OCI-LY7 (cell line): ENCODE measurements at regions not wholly inside any gene's neighbourhood (a gene's known extent, or its start where the extent isn't known, plus 50 kb on each side); places are given as distances from the start of the nearest gene placed in this dataset. TPM values are rescaled to one million over a fixed set of nuclear protein-coding genes. Genes with fewer than 3 reads are reported as not detected.

Source experiments
- BruUV-seq: library from RNA; stranded (reverse); fragments of 400-500 nt; replicated peaks from 2 replicates; lab custom pipeline; 2021; lab: Mats Ljungman, UMichigan
- CTCF ChIA-PET: fragments of 300-600 bp; sonication (Branson Sonifier 250); formaldehyde crosslinking; loops from one replicate; lab custom pipeline; 2022; ENCODE audit warnings: antibody characterized with exemption; ENCODE audit not compliant: unreplicated experiment; lab: Charles Lee
- POLR2A ChIA-PET: fragments of 300-600 bp; sonication (Branson Sonifier 250); formaldehyde crosslinking; loops from one replicate; lab custom pipeline; 2022; ENCODE audit warnings: antibody characterized with exemption; lab: Charles Lee
- DNase-seq: peaks from one replicate; pipeline ENCODE4 v3.0.0-alpha.2; 2015; ENCODE audit warnings: low spot score
- H2AFZ ChIP-seq: fragments of 200-600 bp; sonication (generic), shearing (Covaris generic); 2 replicates; pipeline ENCODE4 v1.6.1; 2014; ENCODE audit warnings: mild to moderate bottlenecking, antibody characterized with exemption, low read length, moderate library complexity
- H3K27ac ChIP-seq: fragments of 200-600 bp; sonication (generic); 2 replicates; pipeline ENCODE4 v1.5.1; 2014; ENCODE audit warnings: mixed run types, low read depth, mild to moderate bottlenecking, moderate library complexity, low read length, inconsistent platforms; ENCODE audit not compliant: poor library complexity, severe bottlenecking
- H3K36me3 ChIP-seq: fragments of 200-600 bp; sonication (generic); 2 replicates; pipeline ENCODE4 v1.6.1; 2014; ENCODE audit warnings: mild to moderate bottlenecking, antibody characterized with exemption, low read length, moderate library complexity, mixed read lengths; ENCODE audit not compliant: insufficient read depth
- H3K4me1 ChIP-seq: fragments of 200-600 bp; sonication (generic); 2 replicates; pipeline ENCODE4 v1.5.1; 2014; ENCODE audit warnings: mild to moderate bottlenecking, low read length; ENCODE audit not compliant: insufficient read depth, poor library complexity, severe bottlenecking
- H3K4me2 ChIP-seq: fragments of 200-600 bp; sonication (generic); 2 replicates; pipeline ENCODE4 v1.6.1; 2014; ENCODE audit warnings: mild to moderate bottlenecking, low read length
- H3K4me3 ChIP-seq: fragments of 200-600 bp; sonication (generic); 2 replicates; pipeline ENCODE4 v1.5.1; 2014; ENCODE audit warnings: mild to moderate bottlenecking, low read depth, low read length; ENCODE audit not compliant: poor library complexity, severe bottlenecking
- H3K79me2 ChIP-seq: fragments of 200-600 bp; sonication (generic); 2 replicates; pipeline ENCODE4 v1.6.1; 2016; ENCODE audit warnings: low read depth, mild to moderate bottlenecking, low read length, moderate library complexity, mixed read lengths; ENCODE audit not compliant: insufficient read depth
- H3K9me2 ChIP-seq: fragments of 200-600 bp; sonication (generic); 2 replicates; pipeline ENCODE4 v1.6.1; 2016; ENCODE audit warnings: mild to moderate bottlenecking, low read length, mixed read lengths; ENCODE audit not compliant: insufficient read depth
- H3K9me3 ChIP-seq: fragments of 200-600 bp; sonication (generic); 2 replicates; pipeline ENCODE4 v1.6.1; 2014; ENCODE audit warnings: mild to moderate bottlenecking, mixed run types, low read length, mixed read lengths
- H4K20me1 ChIP-seq: fragments of 200-600 bp; sonication (generic); 2 replicates; pipeline ENCODE4 v1.6.1; 2014; ENCODE audit warnings: mild to moderate bottlenecking, antibody characterized with exemption, low read length, moderate library complexity, mixed read lengths; ENCODE audit not compliant: insufficient read depth
- CTCF ChIP-seq: fragments of 200-600 bp; sonication (generic); conservative IDR thresholded peaks from 2 replicates; pipeline ENCODE4 v1.5.1; 2014; ENCODE audit warnings: mild to moderate bottlenecking, antibody characterized with exemption, low read length, moderate library complexity, mixed read lengths
- EZH2phosphoT487 ChIP-seq: fragments of 200-600 bp; sonication (generic); IDR thresholded peaks from 2 replicates; pipeline ENCODE4 v1.6.1; 2018; ENCODE audit warnings: low read depth, borderline replicate concordance, mild to moderate bottlenecking, mixed run types, antibody characterized with exemption, low read length, moderate library complexity, mixed read lengths
- intact Hi-C: fragments of 100-400 bp; cut with micrococcal nuclease; formaldehyde crosslinking; loops from one replicate; pipeline ENCODE4 v1.10.0; 2022; ENCODE audit not compliant: unreplicated experiment
- small RNA-seq: library from RNA; depleted of rRNA; stranded (forward); fragments of <200 nt; gene quantifications from one replicate; pipeline ENCODE3, GENCODE V24; 2014

- no TSS peak for BruUV-seq
- CTCF ChIA-PET: no interaction called here
These were observed 407.3 kb downstream of the PLCL1 start for GRCh38 chr2:198211706-198212105.

GRCh38 chr2:198203336-198204069 lies 399.1 kb downstream of the PLCL1 start:
- CTCF ChIA-PET: no interaction called here
- POLR2A ChIA-PET: no interaction called here
- H3K4me2 ChIP-seq: no peak overlapping the region
- no peak overlapping the region for H3K4me3 ChIP-seq
- TF ChIP-seq EZH2phosphoT487: no peak
- no peak for TF ChIP-seq CTCF
- intact Hi-C loops: no loop called here
- no peaks in the 10 kb centered on the region for H3K9me3 ChIP-seq
- H4K20me1 ChIP-seq: no peaks in the 10 kb centered on the region
- no peaks in the 10 kb centered on the region for H3K79me2 ChIP-seq
- H3K27ac ChIP-seq: no peak overlapping the region
- no peaks in the 10 kb centered on the region for H3K9me2 ChIP-seq
- no peaks in the 10 kb centered on the region for H3K4me1 ChIP-seq
- no peak overlapping the region for H2AFZ ChIP-seq
- BruUV-seq: no TSS peak
- no peaks in the 10 kb centered on the region for H3K36me3 ChIP-seq
- DNase-seq: no peak

More at GRCh38 chr2:198211706-198212105, 407.3 kb downstream of the PLCL1 start:
- no peaks in the 10 kb centered on the region for H3K36me3 ChIP-seq
- no peaks in the 10 kb centered on the region for H3K9me3 ChIP-seq
- no peaks in the 10 kb centered on the region for H3K79me2 ChIP-seq
- no peak overlapping the region for H3K4me2 ChIP-seq
- no peak overlapping the region for H3K27ac ChIP-seq
- no peak for DNase-seq
- no peak overlapping the region for H2AFZ ChIP-seq
- no peaks in the 10 kb centered on the region for H3K9me2 ChIP-seq
- intact Hi-C loops: no loop called here
- H3K4me3 ChIP-seq: no peak overlapping the region
- POLR2A ChIA-PET: interaction anchor here (0.6 kb wide), 1 partner anchor 217 kb away, joined by 3 read pairs; no protein-coding TSS in a partner anchor
- no peaks in the 10 kb centered on the region for H3K4me1 ChIP-seq
- TF ChIP-seq EZH2phosphoT487 (no peak), CTCF (no peak)
- H4K20me1 ChIP-seq: no peaks in the 10 kb centered on the region

Small RNA genes lying in the stretch of these regions (small RNA-seq; reads per million reads assigned to genes)
- not detected for gene RNU7-147P
